SK-N-SH (cell line): ENCODE measurements at regions not wholly inside any gene's neighbourhood (a gene's known extent, or its start where the extent isn't known, plus 50 kb on each side); places are given as distances from the start of the nearest gene placed in this dataset.
A peak's percentile ranks its signal among the peaks of the same experiment; 100 is the strongest.

Experiments used
- CTCF ChIA-PET: fragments of 300-600, 350-600 bp; formaldehyde crosslinking; extraction: SDS; loops from one replicate; lab custom pipeline; 2021; lab: Yijun Ruan, JAX
- POLR2A ChIA-PET: fragments of 350-600 bp; sonication (Branson Sonifier 250); formaldehyde crosslinking; extraction: SDS; loops from one replicate; lab custom pipeline; 2020; ENCODE audit warnings: antibody characterized with exemption, inconsistent platforms; lab: Yijun Ruan, JAX
- DNase-seq: peaks from one replicate; pipeline ENCODE4 v3.0.0; 2012
- H2AFZ ChIP-seq: fragments of 200-600 bp; sonication (generic); 2 replicates; pipeline ENCODE4 v1.8.1; 2016; ENCODE audit warnings: antibody characterized with exemption, mild to moderate bottlenecking, low read depth
- H3F3A ChIP-seq: fragments of 200-600 bp; sonication (generic); replicated peaks from 2 replicates; pipeline ENCODE3; 2016; ENCODE audit warnings: antibody characterized with exemption, mild to moderate bottlenecking; ENCODE audit not compliant: insufficient read depth
- H3K27ac ChIP-seq, 2 experiments: fragments of 200-500 bp in 1 of 2; fragments of 200-600 bp in 1 of 2; sonication (Bioruptor generic) in 1 of 2; sonication (generic), shearing (Covaris generic) in 1 of 2; 2 replicates each; pipeline versions ENCODE4 v1.5.1 to v1.6.1; 2014 to 2016; ENCODE audit warnings: low read depth in 2 of 2, inconsistent platforms in 1 of 2, low read length in 1 of 2, mild to moderate bottlenecking in 1 of 2, mixed read lengths in 1 of 2
- H3K27me3 ChIP-seq: fragments of 200-600 bp; sonication (generic), shearing (Covaris generic); 2 replicates; pipeline ENCODE4 v1.6.1; 2016; ENCODE audit warnings: mixed run types; ENCODE audit not compliant: insufficient read depth
- H3K36me3 ChIP-seq, 2 experiments: fragments of 200-500 bp in 1 of 2; fragments of 200-600 bp in 1 of 2; sonication (Bioruptor generic) in 1 of 2; sonication (generic) in 1 of 2; replicated peaks in 1 of 2; 2 replicates each; pipeline versions ENCODE3 to v1.5.1; 2014 to 2016; ENCODE audit warnings: low read length in 1 of 2, mild to moderate bottlenecking in 1 of 2; ENCODE audit not compliant: insufficient read depth in 2 of 2, control insufficient read depth in 1 of 2
- H3K4me1 ChIP-seq, 2 experiments: fragments of 200-500 bp in 1 of 2; fragments of 200-600 bp in 1 of 2; sonication (Bioruptor generic) in 1 of 2; sonication (generic), shearing (Covaris generic) in 1 of 2; 2 replicates each; pipeline versions ENCODE4 v1.5.1 to v1.6.1; 2014 to 2016; ENCODE audit warnings: low read depth in 1 of 2, low read length in 1 of 2, mixed run types in 1 of 2; ENCODE audit not compliant: insufficient read depth in 2 of 2, control insufficient read depth in 1 of 2
- H3K4me2 ChIP-seq: fragments of 200-600 bp; sonication (generic), shearing (Covaris generic); 2 replicates; pipeline ENCODE4 v1.6.1; 2017; ENCODE audit warnings: mixed run types
- H3K4me3 ChIP-seq, 2 experiments: fragments of 200-500 bp in 1 of 2; fragments of 200-600 bp in 1 of 2; sonication (Bioruptor generic) in 1 of 2; sonication (generic), shearing (Covaris generic) in 1 of 2; 2 replicates each; pipeline versions ENCODE4 v1.5.1 to v1.8.1; 2014 to 2016; ENCODE audit warnings: low read depth in 2 of 2, inconsistent platforms in 1 of 2, low read length in 1 of 2, mild to moderate bottlenecking in 1 of 2, mixed read lengths in 1 of 2, moderate library complexity in 1 of 2
- H3K79me2 ChIP-seq: fragments of 200-600 bp; sonication (generic); 2 replicates; pipeline ENCODE4 v1.8.1; 2017; ENCODE audit warnings: mild to moderate bottlenecking; ENCODE audit not compliant: insufficient read depth
- H3K9ac ChIP-seq: fragments of 200-600 bp; sonication (generic); 2 replicates; pipeline ENCODE4 v1.6.1; 2017; ENCODE audit warnings: mixed run types
- H3K9me2 ChIP-seq: fragments of 200-600 bp; sonication (generic); 2 replicates; pipeline ENCODE4 v1.6.1; 2017; ENCODE audit warnings: mixed run types
- H3K9me3 ChIP-seq: fragments of 200-600 bp; sonication (generic); 2 replicates; pipeline ENCODE4 v1.6.1; 2017; ENCODE audit warnings: mixed run types, mild to moderate bottlenecking, moderate library complexity
- H4K20me1 ChIP-seq: fragments of 200-600 bp; sonication (generic); 2 replicates; pipeline ENCODE4 v1.6.1; 2017; ENCODE audit warnings: mild to moderate bottlenecking, mixed run types; ENCODE audit not compliant: insufficient read depth
- MEF2A ChIP-seq: IDR thresholded peaks from 2 replicates; pipeline ENCODE4 v1.4.0; 2012; ENCODE audit warnings: low read depth, borderline replicate concordance
- NRF1 ChIP-seq: IDR thresholded peaks from 2 replicates; pipeline ENCODE4 v1.6.1; 2012; ENCODE audit warnings: low read depth, mild to moderate bottlenecking, low read length
- RAD21 ChIP-seq: IDR thresholded peaks from 2 replicates; pipeline ENCODE4 v1.6.1; 2012; ENCODE audit warnings: mild to moderate bottlenecking, low read length
- SIN3A ChIP-seq: IDR thresholded peaks from 2 replicates; pipeline ENCODE4 v1.6.1; 2012; ENCODE audit warnings: low read depth, mild to moderate bottlenecking, low read length, moderate library complexity, borderline replicate concordance
- SMC3 ChIP-seq: IDR thresholded peaks from 2 replicates; pipeline ENCODE4 v1.6.1; 2012; ENCODE audit warnings: low read depth, low read length, improper control_type of control experiment
- TAF1 ChIP-seq: IDR thresholded peaks from 2 replicates; pipeline ENCODE4 v1.6.1; 2012; ENCODE audit warnings: low read depth, mild to moderate bottlenecking, low read length, moderate library complexity, borderline replicate concordance
- WGBS: methylation state at CpG from one replicate; pipeline ENCODE4 v1.1.6; 2017; ENCODE audit warnings: low lambda C conversion rate; 5-methylcytosine and 5-hydroxymethylcytosine counted together
- TF ChIP-seq, protein P1 (sequence below): IDR thresholded peaks from 2 replicates; pipeline ENCODE4; 2012
- TF ChIP-seq, protein P2 (sequence below): fragments of 200-600 bp; sonication (generic); IDR thresholded peaks from 2 replicates; pipeline ENCODE4 v1.6.1; 2017; ENCODE audit warnings: antibody characterized with exemption, mild to moderate bottlenecking, moderate library complexity
- TF ChIP-seq, protein P3 (sequence below): IDR thresholded peaks from 2 replicates; pipeline ENCODE4 v1.4.0; 2012; ENCODE audit warnings: low read depth, borderline replicate concordance

DNA sequence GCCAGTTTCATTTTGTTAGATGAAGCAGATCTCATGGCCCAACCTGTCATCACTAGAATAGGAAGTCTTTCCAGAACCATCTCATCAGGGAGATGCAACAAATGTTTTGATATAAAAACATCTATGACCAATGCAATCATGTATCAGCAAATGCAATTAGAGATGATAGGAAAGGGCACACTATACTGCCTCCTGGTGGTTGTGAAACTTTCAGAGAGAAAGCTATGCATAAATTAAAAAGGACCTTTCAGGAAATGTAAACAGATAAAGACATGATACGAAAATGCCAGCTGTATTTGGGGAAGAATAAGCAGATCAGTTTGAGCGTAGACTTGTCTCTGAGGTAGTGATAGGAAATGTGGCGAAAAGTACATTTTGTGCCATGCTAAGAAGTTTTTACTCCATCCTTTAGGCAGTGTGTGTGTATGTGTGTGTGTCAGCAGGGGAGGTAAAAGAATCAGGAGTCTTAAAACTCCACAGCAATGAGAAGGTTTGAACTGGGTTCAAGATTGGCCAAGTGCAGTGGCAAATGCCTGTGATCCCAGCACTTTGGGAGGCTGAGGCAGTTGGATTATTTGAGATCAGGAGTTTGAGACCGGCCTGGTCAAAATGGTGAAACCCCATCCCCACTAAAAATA lies 479.3 kb downstream of the CPS1 start (continued):
- TF ChIP-seq, protein P1, sequence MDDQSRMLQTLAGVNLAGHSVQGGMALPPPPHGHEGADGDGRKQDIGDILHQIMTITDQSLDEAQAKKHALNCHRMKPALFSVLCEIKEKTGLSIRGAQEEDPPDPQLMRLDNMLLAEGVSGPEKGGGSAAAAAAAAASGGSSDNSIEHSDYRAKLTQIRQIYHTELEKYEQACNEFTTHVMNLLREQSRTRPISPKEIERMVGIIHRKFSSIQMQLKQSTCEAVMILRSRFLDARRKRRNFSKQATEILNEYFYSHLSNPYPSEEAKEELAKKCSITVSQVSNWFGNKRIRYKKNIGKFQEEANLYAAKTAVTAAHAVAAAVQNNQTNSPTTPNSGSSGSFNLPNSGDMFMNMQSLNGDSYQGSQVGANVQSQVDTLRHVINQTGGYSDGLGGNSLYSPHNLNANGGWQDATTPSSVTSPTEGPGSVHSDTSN, result no peak
- TF ChIP-seq SMC3, result peak; percentile 64
- peak; percentile 56 for TF ChIP-seq RAD21
- TF ChIP-seq, protein P2, sequence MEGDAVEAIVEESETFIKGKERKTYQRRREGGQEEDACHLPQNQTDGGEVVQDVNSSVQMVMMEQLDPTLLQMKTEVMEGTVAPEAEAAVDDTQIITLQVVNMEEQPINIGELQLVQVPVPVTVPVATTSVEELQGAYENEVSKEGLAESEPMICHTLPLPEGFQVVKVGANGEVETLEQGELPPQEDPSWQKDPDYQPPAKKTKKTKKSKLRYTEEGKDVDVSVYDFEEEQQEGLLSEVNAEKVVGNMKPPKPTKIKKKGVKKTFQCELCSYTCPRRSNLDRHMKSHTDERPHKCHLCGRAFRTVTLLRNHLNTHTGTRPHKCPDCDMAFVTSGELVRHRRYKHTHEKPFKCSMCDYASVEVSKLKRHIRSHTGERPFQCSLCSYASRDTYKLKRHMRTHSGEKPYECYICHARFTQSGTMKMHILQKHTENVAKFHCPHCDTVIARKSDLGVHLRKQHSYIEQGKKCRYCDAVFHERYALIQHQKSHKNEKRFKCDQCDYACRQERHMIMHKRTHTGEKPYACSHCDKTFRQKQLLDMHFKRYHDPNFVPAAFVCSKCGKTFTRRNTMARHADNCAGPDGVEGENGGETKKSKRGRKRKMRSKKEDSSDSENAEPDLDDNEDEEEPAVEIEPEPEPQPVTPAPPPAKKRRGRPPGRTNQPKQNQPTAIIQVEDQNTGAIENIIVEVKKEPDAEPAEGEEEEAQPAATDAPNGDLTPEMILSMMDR, result peak; percentile 76
- TF ChIP-seq NRF1, result no peak
- TF ChIP-seq, protein P3, sequence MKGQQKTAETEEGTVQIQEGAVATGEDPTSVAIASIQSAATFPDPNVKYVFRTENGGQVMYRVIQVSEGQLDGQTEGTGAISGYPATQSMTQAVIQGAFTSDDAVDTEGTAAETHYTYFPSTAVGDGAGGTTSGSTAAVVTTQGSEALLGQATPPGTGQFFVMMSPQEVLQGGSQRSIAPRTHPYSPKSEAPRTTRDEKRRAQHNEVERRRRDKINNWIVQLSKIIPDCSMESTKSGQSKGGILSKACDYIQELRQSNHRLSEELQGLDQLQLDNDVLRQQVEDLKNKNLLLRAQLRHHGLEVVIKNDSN, result no peak
- TF ChIP-seq MEF2A, result no peak

DNA sequence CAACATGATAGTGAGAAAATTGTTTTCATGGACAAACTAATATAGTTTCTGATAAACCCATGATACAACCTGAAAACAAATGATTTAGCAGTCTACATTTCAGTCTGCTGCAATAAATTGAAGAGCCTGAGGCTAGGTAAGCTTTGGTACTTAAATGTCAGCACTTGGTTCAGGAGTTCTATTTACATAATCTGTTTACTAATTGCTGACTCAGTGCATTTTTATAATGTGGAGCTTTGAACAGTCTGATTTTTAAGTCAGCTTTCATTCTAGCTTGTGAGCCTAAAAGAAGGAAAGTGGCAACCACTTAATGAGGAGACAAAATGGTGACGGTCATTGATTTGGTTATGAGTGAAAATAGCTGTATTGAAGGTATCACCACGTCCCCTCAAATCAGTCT lies 488.6 kb downstream of the CPS1 start:
- POLR2A ChIA-PET, result no interaction called here

More for the DNA sequence above, 488.6 kb downstream of the CPS1 start:
- H3K36me3 ChIP-seq, result no peaks in the 10 kb centered on the region
- no peaks in the 10 kb centered on the region; a peak in 1 of 4 replicates for H3K4me1 ChIP-seq
- no peaks in the 10 kb centered on the region for H3K9me2 ChIP-seq
- H3F3A ChIP-seq, result no peaks in the 10 kb centered on the region
- CTCF ChIA-PET, result interaction anchor here (1.7 to 2.7 kb wide), 3 partner anchors 9 to 48 kb away, joined by 4 to 10 read pairs (median 5); no protein-coding TSS in a partner anchor
- H3K27ac ChIP-seq, result no peak overlapping the region
- TF ChIP-seq TAF1, result no peak
- no peak for TF ChIP-seq SIN3A
- TF ChIP-seq, protein P2, result no peak
- H3K9me3 ChIP-seq, result no peaks in the 10 kb centered on the region
- no peak overlapping the region for H3K4me2 ChIP-seq
- H3K4me3 ChIP-seq, result no peak overlapping the region
- 37% methylated on average over 2 of the region's 2 CpGs for whole genome bisulfite sequencing
- no peaks in the 10 kb centered on the region for H4K20me1 ChIP-seq
- DNase-seq, result no peak
- no peaks in the 10 kb centered on the region for H3K79me2 ChIP-seq
- H3K27me3 ChIP-seq, result no peaks in the 10 kb centered on the region
- H3K9ac ChIP-seq, result no peak overlapping the region
- H2AFZ ChIP-seq, result no peak overlapping the region
